Hematopoietic multipotent progenitor cell treated with erythropoietin and hydrocortisone succinate and interleukin-3 and kit ligand, for 6 days (in vitro differentiated cells): ENCODE measurements at regions not wholly inside any gene's neighbourhood (a gene's known extent, or its start where the extent isn't known, plus 50 kb on each side); places are given as distances from the start of the nearest gene placed in this dataset.
A peak's percentile ranks its signal among the peaks of the same experiment; 100 is the strongest.

Source experiments
- DNase-seq: peaks from one replicate; pipeline ENCODE4 v3.0.0-alpha.2; 2015

- no peak for DNase-seq
Observed at GRCh38 chr3:72245183-72245811, 460.3 kb upstream of the PROK2 start.

- no peak for DNase-seq
Observed at GRCh38 chr3:72244396-72244795, 459.4 kb upstream of the PROK2 start.

GRCh38 chr3:72242326-72242725 is 457.4 kb upstream of the PROK2 start:
- DNase-seq, result no peak

GRCh38 chr3:72241525-72241924 is 456.6 kb upstream of the PROK2 start:
- no peak for DNase-seq

GRCh38 chr3:72240531-72240930 is 455.6 kb upstream of the PROK2 start:
- DNase-seq, result no peak

- DNase-seq, result no peak
Observed at GRCh38 chr3:72238801-72239200, 453.9 kb upstream of the PROK2 start.

- no peak for DNase-seq
Observed at GRCh38 chr3:72238010-72238691, 453.2 kb upstream of the PROK2 start.

GRCh38 chr3:72237679-72238009 is 452.7 kb upstream of the PROK2 start:
- no peak for DNase-seq

- DNase-seq, result no peak
Observed at GRCh38 chr3:72234391-72234790, 449.4 kb upstream of the PROK2 start.

- no peak for DNase-seq
Observed at GRCh38 chr3:72233571-72233970, 448.6 kb upstream of the PROK2 start.

GRCh38 chr3:72232777-72233176 is 447.8 kb upstream of the PROK2 start:
- DNase-seq, result no peak

- DNase-seq, result no peak
Observed at GRCh38 chr3:72232331-72232730, 447.4 kb upstream of the PROK2 start.

- no peak for DNase-seq
Observed at GRCh38 chr3:72231439-72232196, 446.7 kb upstream of the PROK2 start.

- DNase-seq, result no peak
Observed at GRCh38 chr3:72230774-72231379, 445.9 kb upstream of the PROK2 start.

GRCh38 chr3:72229952-72230351 is 445.0 kb upstream of the PROK2 start:
- DNase-seq, result no peak

- DNase-seq, result peak; percentile 10
Observed at GRCh38 chr3:72227486-72228070, 442.6 kb upstream of the PROK2 start.

GRCh38 chr3:72224804-72225509 is 440.0 kb upstream of the PROK2 start:
- peak; percentile 25 for DNase-seq

GRCh38 chr3:72223628-72224027 is 438.7 kb upstream of the PROK2 start:
- DNase-seq, result no peak

GRCh38 chr3:72223116-72223515 is 438.2 kb upstream of the PROK2 start:
- DNase-seq, result no peak

- DNase-seq, result no peak
Observed at GRCh38 chr3:72222410-72222809, 437.5 kb upstream of the PROK2 start.

GRCh38 chr3:72220946-72221345 is 436.0 kb upstream of the PROK2 start:
- no peak for DNase-seq

- DNase-seq, result no peak
Observed at GRCh38 chr3:72219752-72220151, 434.8 kb upstream of the PROK2 start.

GRCh38 chr3:72217570-72217969 is 432.6 kb upstream of the PROK2 start:
- no peak for DNase-seq
